Gastroesophageal sphincter (tissue), 3 donors: ENCODE measurements at regions not wholly inside any gene's neighbourhood (a gene's known extent, or its start where the extent isn't known, plus 50 kb on each side); places are given as distances from the start of the nearest gene placed in this dataset.

Source experiments
- EP300 ChIP-seq: sonication (generic); formaldehyde crosslinking; IDR thresholded peaks from one replicate; pipeline ENCODE4 v1.6.1; 2017; ENCODE audit warnings: antibody characterized with exemption, mild to moderate bottlenecking
- POLR2A ChIP-seq, 2 donors: fragments of 450-650 bp; IDR thresholded peaks; one replicate each; pipeline ENCODE4 v1.6.1; 2017; ENCODE audit warnings: antibody characterized with exemption in 2 of 2, mild to moderate bottlenecking in 2 of 2, moderate library complexity in 1 of 2
- POLR2AphosphoS5 ChIP-seq: sonication (generic); formaldehyde crosslinking; IDR thresholded peaks from one replicate; pipeline ENCODE4 v1.6.1; 2017; ENCODE audit warnings: antibody characterized with exemption
- TF ChIP-seq, protein P1 (sequence below), 4 experiments: fragments of 200-600 bp in 2 of 4; fragments of 450-650 bp in 2 of 4; sonication (generic) in 1 of 4; IDR thresholded peaks; one replicate each; pipeline ENCODE4 v1.5.1; 2017 to 2019; ENCODE audit warnings: antibody characterized with exemption in 4 of 4, mild to moderate bottlenecking in 2 of 4, moderate library complexity in 2 of 4

DNA sequence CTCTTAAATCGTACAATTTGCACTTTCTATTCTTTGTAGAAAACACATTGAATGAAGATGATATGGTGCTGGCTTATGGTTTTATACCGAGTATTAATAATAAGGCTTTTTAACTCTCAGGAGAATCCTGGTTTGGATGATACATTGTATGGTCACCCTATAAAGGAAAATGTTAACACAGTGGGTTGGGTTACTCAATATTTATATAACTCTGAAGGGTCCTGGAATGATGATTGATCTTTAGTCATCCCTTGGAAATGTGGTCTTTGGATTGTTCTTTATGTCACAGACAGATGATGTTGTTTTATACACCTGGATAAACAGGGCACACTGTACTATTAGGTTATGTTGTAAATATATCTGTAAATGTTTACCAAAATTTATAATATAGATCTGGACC lies 496.2 kb upstream of the NDST4 start:
- TF ChIP-seq POLR2AphosphoS5 (no peak), EP300 (no peak), POLR2A (IDR thresholded peaks at IDR 0.05) (no peak)
- TF ChIP-seq, protein P1, sequence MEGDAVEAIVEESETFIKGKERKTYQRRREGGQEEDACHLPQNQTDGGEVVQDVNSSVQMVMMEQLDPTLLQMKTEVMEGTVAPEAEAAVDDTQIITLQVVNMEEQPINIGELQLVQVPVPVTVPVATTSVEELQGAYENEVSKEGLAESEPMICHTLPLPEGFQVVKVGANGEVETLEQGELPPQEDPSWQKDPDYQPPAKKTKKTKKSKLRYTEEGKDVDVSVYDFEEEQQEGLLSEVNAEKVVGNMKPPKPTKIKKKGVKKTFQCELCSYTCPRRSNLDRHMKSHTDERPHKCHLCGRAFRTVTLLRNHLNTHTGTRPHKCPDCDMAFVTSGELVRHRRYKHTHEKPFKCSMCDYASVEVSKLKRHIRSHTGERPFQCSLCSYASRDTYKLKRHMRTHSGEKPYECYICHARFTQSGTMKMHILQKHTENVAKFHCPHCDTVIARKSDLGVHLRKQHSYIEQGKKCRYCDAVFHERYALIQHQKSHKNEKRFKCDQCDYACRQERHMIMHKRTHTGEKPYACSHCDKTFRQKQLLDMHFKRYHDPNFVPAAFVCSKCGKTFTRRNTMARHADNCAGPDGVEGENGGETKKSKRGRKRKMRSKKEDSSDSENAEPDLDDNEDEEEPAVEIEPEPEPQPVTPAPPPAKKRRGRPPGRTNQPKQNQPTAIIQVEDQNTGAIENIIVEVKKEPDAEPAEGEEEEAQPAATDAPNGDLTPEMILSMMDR (IDR thresholded peaks at IDR 0.05), result no peak
